T47D (cell line): ENCODE measurements at regions not wholly inside any gene's neighbourhood (a gene's known extent, or its start where the extent isn't known, plus 50 kb on each side); places are given as distances from the start of the nearest gene placed in this dataset.
"Not testable (repeated sequence)": the region's sequence is repeated elsewhere in the genome, so short reads cannot be mapped to it uniquely, and the experiment has no call there.

Source experiments
- DNase-seq, 2 experiments: peaks; one replicate each; pipeline versions ENCODE4 v3.0.0 to v3.0.0-alpha.2; 2011 to 2012; ENCODE audit warnings: low read depth in 1 of 2, low spot score in 1 of 2
- JUND ChIP-seq: IDR thresholded peaks from 2 replicates; pipeline ENCODE4 v1.6.1; 2012; ENCODE audit warnings: low read depth
- in situ Hi-C: cut with HindIII; loops from 2 replicates; pipeline ENCODE4 v1.10.0; 2016; ENCODE audit warnings: low sequenced_read_pairs, low pct_unique_long_range_greater_than_20kb

GRCh38 chr20:39993742-39994141, 695.3 kb downstream of the MAFB start:
- in situ Hi-C loops: no loop called here
- no peak for DNase-seq
- TF ChIP-seq JUND: no peak

GRCh38 chr20:39990692-39991091, 698.3 kb downstream of the MAFB start:
- no peak for TF ChIP-seq JUND
- in situ Hi-C loops: no loop called here
- no peak for DNase-seq

GRCh38 chr20:39988991-39989390, 700.0 kb downstream of the MAFB start:
- in situ Hi-C loops: no loop called here
- TF ChIP-seq JUND: no peak
- DNase-seq: no peak

- DNase-seq: peak in 1 of 2 experiments; percentile 45
- no peak for TF ChIP-seq JUND
- in situ Hi-C loops: no loop called here
These were observed 702.7 kb downstream of the MAFB start for GRCh38 chr20:39986173-39986904.

GRCh38 chr20:39985271-39985827, 703.7 kb downstream of the MAFB start:
- in situ Hi-C loops: no loop called here

GRCh38 chr20:39983655-39984054, 705.4 kb downstream of the MAFB start:
- no peak for TF ChIP-seq JUND
- in situ Hi-C loops: no loop called here
- DNase-seq: no peak

More at GRCh38 chr20:39985271-39985827, 703.7 kb downstream of the MAFB start:
- no peak for TF ChIP-seq JUND
- DNase-seq: no peak

- in situ Hi-C loops: no loop called here
- TF ChIP-seq JUND: no peak
These were observed 705.9 kb downstream of the MAFB start for GRCh38 chr20:39983183-39983582.

GRCh38 chr20:39974966-39975501, 714.0 kb downstream of the MAFB start:
- peak in 1 of 2 experiments; percentile 19 for DNase-seq
- no peak for TF ChIP-seq JUND
- in situ Hi-C loops: no loop called here

More at GRCh38 chr20:39983183-39983582, 705.9 kb downstream of the MAFB start:
- DNase-seq: no peak

- DNase-seq: no peak
- TF ChIP-seq JUND: no peak
- in situ Hi-C loops: no loop called here
These were observed 720.5 kb downstream of the MAFB start for GRCh38 chr20:39968495-39968894.

GRCh38 chr20:39967806-39968205, 721.2 kb downstream of the MAFB start:
- in situ Hi-C loops: no loop called here
- no peak for DNase-seq
- no peak for TF ChIP-seq JUND

- DNase-seq: no peak
- no peak for TF ChIP-seq JUND
- in situ Hi-C loops: no loop called here
These were observed 727.3 kb downstream of the MAFB start for GRCh38 chr20:39961637-39962244.

GRCh38 chr20:39960522-39961428, 728.3 kb downstream of the MAFB start:
- peak in 1 of 2 experiments; percentile 20 for DNase-seq
- in situ Hi-C loops: no loop called here
- no peak for TF ChIP-seq JUND

GRCh38 chr20:39957911-39958310, 731.1 kb downstream of the MAFB start:
- in situ Hi-C loops, DNase-seq: not testable (repeated sequence)
